ENCODE measurements at regions not wholly inside any gene's neighbourhood (a gene's known extent, or its start where the extent isn't known, plus 50 kb on each side); places are given as distances from the start of the nearest gene placed in this dataset.

GRCh38 chr4:14726877-14727361, 275.4 kb upstream of the CPEB2 start:
- TF ChIP-seq CTCF (optimal IDR thresholded peaks at IDR 0.05 in 1 of 3, IDR thresholded peaks at IDR 0.05 in 1 of 3, conservative IDR thresholded peaks at IDR 0.05 in 1 of 3; ENCODE audit: extremely low read depth in 1 of 3, insufficient read depth in 2 of 3, low read length in 3 of 3) (no peak), EZH2 (IDR thresholded peaks at IDR 0.05; ENCODE audit: low read length) (no peak)
